ENCODE measurements at regions not wholly inside any gene's neighbourhood (a gene's known extent, or its start where the extent isn't known, plus 50 kb on each side); places are given as distances from the start of the nearest gene placed in this dataset.

GRCh38 chr4:136301749-136302495, 1230.4 kb downstream of the PCDH18 start:
- TF ChIP-seq POLR2A (IDR thresholded peaks at IDR 0.05) (no peak), EP300 (IDR thresholded peaks at IDR 0.05) (no peak), CTCF (IDR thresholded peaks at IDR 0.05) (no peak), POLR2AphosphoS5 (IDR thresholded peaks at IDR 0.05) (no peak)
